OCI-LY1 (cell line): ENCODE measurements at regions not wholly inside any gene's neighbourhood (a gene's known extent, or its start where the extent isn't known, plus 50 kb on each side); places are given as distances from the start of the nearest gene placed in this dataset.

Source experiments
- EZH2 ChIP-seq: fragments of 200-600 bp; sonication (generic), shearing (Covaris generic); IDR thresholded peaks from 2 replicates; pipeline ENCODE4 v1.8.0; 2017; ENCODE audit warnings: borderline replicate concordance, mixed run types, mild to moderate bottlenecking, antibody characterized with exemption, low read length, moderate library complexity, mixed read lengths
- TF ChIP-seq, protein P1 (sequence below): fragments of 200-600 bp; sonication (generic), shearing (Covaris generic); IDR thresholded peaks from 2 replicates; pipeline ENCODE4 v1.5.1; 2017; ENCODE audit warnings: mild to moderate bottlenecking, antibody characterized with exemption, low read length, moderate library complexity, mixed read lengths

DNA sequence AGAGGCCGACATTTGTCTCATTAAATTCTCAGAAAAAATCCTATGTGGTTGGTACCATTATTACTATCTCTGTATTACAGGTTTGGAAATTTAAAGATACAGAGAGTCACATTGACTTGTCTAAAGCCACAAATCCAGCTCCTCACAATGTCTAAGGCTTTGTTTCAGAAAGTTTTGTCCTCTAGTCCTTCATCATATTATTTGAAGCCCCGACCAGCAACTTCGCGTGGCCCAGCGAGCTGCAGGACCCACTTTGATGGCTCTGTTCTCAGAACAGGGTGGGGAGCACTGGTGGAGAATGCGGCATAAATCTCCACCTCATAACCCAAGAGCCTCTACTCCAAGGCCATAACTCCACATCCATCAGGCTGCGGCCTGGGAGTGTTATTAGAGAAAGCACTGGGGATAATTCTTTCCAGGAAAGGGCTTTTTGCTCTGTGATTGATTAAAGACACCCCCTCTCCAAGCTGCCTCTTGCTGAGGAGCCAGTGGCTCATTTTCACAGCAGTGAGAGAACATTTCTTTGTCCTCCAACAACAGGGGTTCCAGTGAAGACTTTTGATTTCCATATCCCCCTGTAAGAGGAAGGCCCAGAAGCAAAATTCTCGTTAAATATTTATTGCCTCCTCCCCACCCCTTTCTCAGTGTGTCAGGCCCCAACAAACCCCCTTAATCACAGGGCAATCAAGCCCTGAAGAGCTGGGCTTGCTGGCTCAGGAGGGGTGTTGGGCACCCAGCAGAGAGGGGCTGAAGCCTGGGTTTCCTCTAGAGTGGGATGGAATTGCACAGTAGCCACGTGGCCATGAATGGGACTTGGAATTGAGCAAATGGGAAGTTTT is 113.7 kb upstream of the CDH11 start:
- TF ChIP-seq, protein P1, sequence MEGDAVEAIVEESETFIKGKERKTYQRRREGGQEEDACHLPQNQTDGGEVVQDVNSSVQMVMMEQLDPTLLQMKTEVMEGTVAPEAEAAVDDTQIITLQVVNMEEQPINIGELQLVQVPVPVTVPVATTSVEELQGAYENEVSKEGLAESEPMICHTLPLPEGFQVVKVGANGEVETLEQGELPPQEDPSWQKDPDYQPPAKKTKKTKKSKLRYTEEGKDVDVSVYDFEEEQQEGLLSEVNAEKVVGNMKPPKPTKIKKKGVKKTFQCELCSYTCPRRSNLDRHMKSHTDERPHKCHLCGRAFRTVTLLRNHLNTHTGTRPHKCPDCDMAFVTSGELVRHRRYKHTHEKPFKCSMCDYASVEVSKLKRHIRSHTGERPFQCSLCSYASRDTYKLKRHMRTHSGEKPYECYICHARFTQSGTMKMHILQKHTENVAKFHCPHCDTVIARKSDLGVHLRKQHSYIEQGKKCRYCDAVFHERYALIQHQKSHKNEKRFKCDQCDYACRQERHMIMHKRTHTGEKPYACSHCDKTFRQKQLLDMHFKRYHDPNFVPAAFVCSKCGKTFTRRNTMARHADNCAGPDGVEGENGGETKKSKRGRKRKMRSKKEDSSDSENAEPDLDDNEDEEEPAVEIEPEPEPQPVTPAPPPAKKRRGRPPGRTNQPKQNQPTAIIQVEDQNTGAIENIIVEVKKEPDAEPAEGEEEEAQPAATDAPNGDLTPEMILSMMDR = no peak
- no peak for TF ChIP-seq EZH2
